GM23338 (cell line): ENCODE measurements at regions not wholly inside any gene's neighbourhood (a gene's known extent, or its start where the extent isn't known, plus 50 kb on each side); places are given as distances from the start of the nearest gene placed in this dataset.

Experiments used
- ATAC-seq: fragments of 200-7000 bp; cut with Tn5 transposase; 3 replicates; pipeline ENCODE4 v1.9.1; 2020
- DNase-seq: peaks from one replicate; pipeline ENCODE4 v3.0.0-alpha.2; 2015; ENCODE audit warnings: low spot score
- H2AFZ ChIP-seq: fragments of 200-600 bp; sonication (generic); 2 replicates; pipeline ENCODE4 v1.8.0; 2016; ENCODE audit warnings: antibody characterized with exemption, mild to moderate bottlenecking, moderate library complexity
- H3F3A ChIP-seq: fragments of 200-600 bp; sonication (generic); replicated peaks from 2 replicates; pipeline ENCODE4 v1.8.0; 2017; ENCODE audit warnings: antibody characterized with exemption, mixed run types, low read depth
- H3K27ac ChIP-seq: fragments of 200-600 bp; sonication (generic); 2 replicates; pipeline ENCODE4 v1.6.1; 2016; ENCODE audit warnings: low read depth
- H3K27me3 ChIP-seq: fragments of 200-600 bp; sonication (generic); 2 replicates; pipeline ENCODE4 v1.8.0; 2016; ENCODE audit warnings: mild to moderate bottlenecking, mixed run types, moderate library complexity; ENCODE audit not compliant: insufficient read depth
- H3K36me3 ChIP-seq: fragments of 200-600 bp; sonication (generic); 2 replicates; pipeline ENCODE4 v1.8.0; 2016; ENCODE audit warnings: mild to moderate bottlenecking; ENCODE audit not compliant: insufficient read depth
- H3K4me1 ChIP-seq: fragments of 200-600 bp; sonication (generic); 2 replicates; pipeline ENCODE4 v1.8.0; 2016; ENCODE audit warnings: mild to moderate bottlenecking, moderate library complexity; ENCODE audit not compliant: insufficient read depth
- H3K4me2 ChIP-seq: fragments of 200-600 bp; sonication (generic); 2 replicates; pipeline ENCODE4 v1.7.1; 2017; ENCODE audit warnings: mixed run types
- H3K4me3 ChIP-seq: fragments of 200-600 bp; sonication (generic); 2 replicates; pipeline ENCODE4 v1.6.1; 2016; ENCODE audit warnings: mixed run types
- H3K79me2 ChIP-seq: fragments of 200-600 bp; sonication (generic); replicated peaks from 2 replicates; pipeline ENCODE4 v1.8.0; 2017; ENCODE audit warnings: mild to moderate bottlenecking; ENCODE audit not compliant: insufficient read depth
- H3K9me2 ChIP-seq: fragments of 200-600 bp; sonication (generic); 2 replicates; pipeline ENCODE4 v1.8.0; 2017; ENCODE audit not compliant: insufficient read depth
- H4K20me1 ChIP-seq: fragments of 200-600 bp; sonication (generic); replicated peaks from 2 replicates; pipeline ENCODE4 v1.8.0; 2017; ENCODE audit warnings: mild to moderate bottlenecking; ENCODE audit not compliant: insufficient read depth
- H3K27ac Mint-ChIP-seq: 2 replicates; pipeline ENCODE4 v1.8.0; 2020; ENCODE audit warnings: inconsistent platforms, mild to moderate bottlenecking, moderate library complexity, mixed read lengths
- H3K27me3 Mint-ChIP-seq: 3 replicates; pipeline ENCODE4 v1.8.0; 2022; ENCODE audit warnings: low read depth, mild to moderate bottlenecking, moderate library complexity, mixed read lengths, inconsistent platforms; ENCODE audit not compliant: insufficient read depth, poor library complexity
- H3K36me3 Mint-ChIP-seq: 3 replicates; pipeline ENCODE4 v1.8.0; 2021; ENCODE audit warnings: low read depth, mild to moderate bottlenecking, inconsistent platforms, moderate library complexity, mixed read lengths
- H3K4me1 Mint-ChIP-seq: 3 replicates; pipeline ENCODE4 v1.8.0; 2020; ENCODE audit warnings: mild to moderate bottlenecking, inconsistent platforms, mixed read lengths
- H3K4me3 Mint-ChIP-seq: 3 replicates; pipeline ENCODE4 v1.8.0; 2021; ENCODE audit warnings: moderate library complexity, mild to moderate bottlenecking, inconsistent platforms, mixed read lengths
- H3K9me3 Mint-ChIP-seq: 3 replicates; pipeline ENCODE4 v1.8.0; 2020; ENCODE audit warnings: moderate library complexity, mild to moderate bottlenecking, inconsistent platforms, mixed read lengths
- JUNB ChIP-seq: IDR thresholded peaks from one replicate; pipeline ENCODE4 v1.6.1; 2016; ENCODE audit warnings: antibody characterized with exemption; ENCODE audit not compliant: unreplicated experiment
- NANOG ChIP-seq: IDR thresholded peaks from 2 replicates; pipeline ENCODE4 v1.6.1; 2016; ENCODE audit warnings: antibody characterized with exemption, borderline replicate concordance
- POLR2AphosphoS5 ChIP-seq: IDR thresholded peaks from 2 replicates; pipeline ENCODE4 v1.6.1; 2016; ENCODE audit warnings: antibody characterized with exemption, low read depth
- STAT1 ChIP-seq: IDR thresholded peaks from one replicate; pipeline ENCODE4 v1.6.1; 2016; ENCODE audit warnings: antibody characterized with exemption; ENCODE audit not compliant: unreplicated experiment
- ZNF114 ChIP-seq: fragments of 250-450 bp; sonication (Bioruptor Pico); IDR thresholded peaks from 2 replicates; pipeline ENCODE4 v1.5.0; 2020; ENCODE audit warnings: mild to moderate bottlenecking, moderate library complexity
- ZNF331 ChIP-seq: fragments of 250-450 bp; sonication (Bioruptor Pico); IDR thresholded peaks from 2 replicates; pipeline ENCODE4 v1.5.0; 2020; ENCODE audit warnings: low read depth, mild to moderate bottlenecking, moderate library complexity
- TF ChIP-seq, protein P1 (sequence below), 2 experiments: fragments of 200-600 bp in 1 of 2; sonication (generic) in 1 of 2; conservative IDR thresholded peaks; 2 replicates each; pipeline versions ENCODE4 v1.5.1 to v1.6.1; 2016 to 2017; ENCODE audit warnings: antibody characterized with exemption in 2 of 2, low read depth in 2 of 2, mild to moderate bottlenecking in 2 of 2, moderate library complexity in 1 of 2
- TF ChIP-seq, protein P2 (sequence below): IDR thresholded peaks from one replicate; pipeline ENCODE4 v1.6.1; 2018; ENCODE audit warnings: antibody characterized with exemption; ENCODE audit not compliant: unreplicated experiment

DNA sequence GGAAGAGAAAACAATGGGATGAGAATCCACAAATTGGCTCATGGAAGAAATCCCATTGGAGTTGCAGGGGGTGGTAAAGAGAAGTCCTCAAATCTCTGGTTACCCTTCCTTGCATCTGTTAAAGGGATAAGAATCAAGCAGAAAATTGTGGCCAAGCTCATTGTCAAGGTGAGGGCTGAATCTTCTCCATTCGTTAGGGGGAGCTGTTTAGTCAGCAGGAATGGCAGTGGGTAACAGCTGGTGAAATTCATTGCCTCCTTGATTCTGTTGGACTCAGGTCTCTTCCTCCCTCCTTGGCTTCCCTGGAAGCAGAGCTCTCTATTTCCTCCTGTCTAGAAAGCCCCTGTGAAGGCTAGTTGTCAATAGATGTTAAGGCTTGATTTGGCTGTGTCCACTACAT, 343.1 kb upstream of the SEMA6D start:
- H3K4me2 ChIP-seq = no peak overlapping the region
- H3F3A ChIP-seq = no peaks in the 10 kb centered on the region
- DNase-seq (peak; percentile 70), ATAC-seq (peak; percentile 80)
- peaks cover 3% of the 10 kb centered on the region; the same call in 1 of the 2 replicates for H3K4me1 ChIP-seq
- Mint-ChIP-seq H3K4me3 (no peak overlapping the region), H3K27ac (no peak overlapping the region), H3K36me3 (no peaks in the 10 kb centered on the region), H3K9me3 (no peaks in the 10 kb centered on the region), H3K4me1 (peaks cover 11% of the 10 kb centered on the region), H3K27me3 (no peaks in the 10 kb centered on the region)
- H4K20me1 ChIP-seq = no peaks in the 10 kb centered on the region
- H3K27ac ChIP-seq = no peak overlapping the region
- no peak overlapping the region for H2AFZ ChIP-seq
- no peak overlapping the region for H3K4me3 ChIP-seq
- H3K27me3 ChIP-seq = no peaks in the 10 kb centered on the region
- no peaks in the 10 kb centered on the region for H3K79me2 ChIP-seq
- TF ChIP-seq JUNB (no peak), ZNF331 (CRISPR knock-in tag) (no peak), NANOG (no peak), STAT1 (no peak)
- TF ChIP-seq, protein P1, sequence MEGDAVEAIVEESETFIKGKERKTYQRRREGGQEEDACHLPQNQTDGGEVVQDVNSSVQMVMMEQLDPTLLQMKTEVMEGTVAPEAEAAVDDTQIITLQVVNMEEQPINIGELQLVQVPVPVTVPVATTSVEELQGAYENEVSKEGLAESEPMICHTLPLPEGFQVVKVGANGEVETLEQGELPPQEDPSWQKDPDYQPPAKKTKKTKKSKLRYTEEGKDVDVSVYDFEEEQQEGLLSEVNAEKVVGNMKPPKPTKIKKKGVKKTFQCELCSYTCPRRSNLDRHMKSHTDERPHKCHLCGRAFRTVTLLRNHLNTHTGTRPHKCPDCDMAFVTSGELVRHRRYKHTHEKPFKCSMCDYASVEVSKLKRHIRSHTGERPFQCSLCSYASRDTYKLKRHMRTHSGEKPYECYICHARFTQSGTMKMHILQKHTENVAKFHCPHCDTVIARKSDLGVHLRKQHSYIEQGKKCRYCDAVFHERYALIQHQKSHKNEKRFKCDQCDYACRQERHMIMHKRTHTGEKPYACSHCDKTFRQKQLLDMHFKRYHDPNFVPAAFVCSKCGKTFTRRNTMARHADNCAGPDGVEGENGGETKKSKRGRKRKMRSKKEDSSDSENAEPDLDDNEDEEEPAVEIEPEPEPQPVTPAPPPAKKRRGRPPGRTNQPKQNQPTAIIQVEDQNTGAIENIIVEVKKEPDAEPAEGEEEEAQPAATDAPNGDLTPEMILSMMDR (conservative IDR thresholded peaks at IDR 0.05; ENCODE audit: low read depth in 2 of 2) = peak; percentile 63 to 86
- no peaks in the 10 kb centered on the region for H3K36me3 ChIP-seq
- H3K9me2 ChIP-seq = no peaks in the 10 kb centered on the region; the same call in 1 of the 2 replicates

DNA sequence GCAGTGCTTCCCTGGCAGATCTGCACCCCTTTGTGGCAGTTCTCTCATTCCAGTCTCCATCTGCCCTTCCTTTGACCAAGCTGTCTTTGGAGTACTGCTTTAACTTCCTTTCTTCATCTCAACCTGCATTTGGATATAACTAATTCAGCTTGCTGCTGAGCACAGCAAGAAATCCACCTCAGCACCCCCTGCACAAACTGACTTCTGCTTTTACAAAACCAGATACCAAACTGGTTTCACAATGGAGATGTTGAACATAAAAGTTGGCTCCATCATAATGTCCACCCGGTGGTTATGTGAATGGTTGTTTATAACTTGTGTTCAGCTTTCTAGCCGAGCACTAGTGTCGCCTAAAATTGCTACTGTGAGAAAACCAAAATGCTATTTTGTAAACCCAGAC, 341.1 kb upstream of the SEMA6D start:
- Histone ChIP-seq H3K4me1 (peaks cover 3% of the 10 kb centered on the region; the same call in 1 of the 2 replicates), H3F3A (no peaks in the 10 kb centered on the region), H3K27me3 (no peaks in the 10 kb centered on the region), H3K79me2 (no peaks in the 10 kb centered on the region), H3K4me2 (no peak overlapping the region), H3K9me2 (no peaks in the 10 kb centered on the region; the same call in 1 of the 2 replicates), H4K20me1 (no peaks in the 10 kb centered on the region), H3K27ac (no peak overlapping the region), H3K4me3 (no peak overlapping the region), H3K36me3 (no peaks in the 10 kb centered on the region), H2AFZ (peak overlapping the region; percentile 23; the same call in 1 of the 2 replicates)
- ATAC-seq (no peak), DNase-seq (no peak)
- Mint-ChIP-seq H3K27ac (no peak overlapping the region), H3K27me3 (no peaks in the 10 kb centered on the region), H3K36me3 (no peaks in the 10 kb centered on the region), H3K4me3 (no peak overlapping the region), H3K9me3 (no peaks in the 10 kb centered on the region), H3K4me1 (peaks cover 11% of the 10 kb centered on the region)
- no peak for TF ChIP-seq STAT1
- TF ChIP-seq POLR2AphosphoS5 = no peak
- TF ChIP-seq NANOG = no peak
- no peak for TF ChIP-seq ZNF114 (CRISPR knock-in tag)
- TF ChIP-seq JUNB = no peak
- TF ChIP-seq, protein P2, sequence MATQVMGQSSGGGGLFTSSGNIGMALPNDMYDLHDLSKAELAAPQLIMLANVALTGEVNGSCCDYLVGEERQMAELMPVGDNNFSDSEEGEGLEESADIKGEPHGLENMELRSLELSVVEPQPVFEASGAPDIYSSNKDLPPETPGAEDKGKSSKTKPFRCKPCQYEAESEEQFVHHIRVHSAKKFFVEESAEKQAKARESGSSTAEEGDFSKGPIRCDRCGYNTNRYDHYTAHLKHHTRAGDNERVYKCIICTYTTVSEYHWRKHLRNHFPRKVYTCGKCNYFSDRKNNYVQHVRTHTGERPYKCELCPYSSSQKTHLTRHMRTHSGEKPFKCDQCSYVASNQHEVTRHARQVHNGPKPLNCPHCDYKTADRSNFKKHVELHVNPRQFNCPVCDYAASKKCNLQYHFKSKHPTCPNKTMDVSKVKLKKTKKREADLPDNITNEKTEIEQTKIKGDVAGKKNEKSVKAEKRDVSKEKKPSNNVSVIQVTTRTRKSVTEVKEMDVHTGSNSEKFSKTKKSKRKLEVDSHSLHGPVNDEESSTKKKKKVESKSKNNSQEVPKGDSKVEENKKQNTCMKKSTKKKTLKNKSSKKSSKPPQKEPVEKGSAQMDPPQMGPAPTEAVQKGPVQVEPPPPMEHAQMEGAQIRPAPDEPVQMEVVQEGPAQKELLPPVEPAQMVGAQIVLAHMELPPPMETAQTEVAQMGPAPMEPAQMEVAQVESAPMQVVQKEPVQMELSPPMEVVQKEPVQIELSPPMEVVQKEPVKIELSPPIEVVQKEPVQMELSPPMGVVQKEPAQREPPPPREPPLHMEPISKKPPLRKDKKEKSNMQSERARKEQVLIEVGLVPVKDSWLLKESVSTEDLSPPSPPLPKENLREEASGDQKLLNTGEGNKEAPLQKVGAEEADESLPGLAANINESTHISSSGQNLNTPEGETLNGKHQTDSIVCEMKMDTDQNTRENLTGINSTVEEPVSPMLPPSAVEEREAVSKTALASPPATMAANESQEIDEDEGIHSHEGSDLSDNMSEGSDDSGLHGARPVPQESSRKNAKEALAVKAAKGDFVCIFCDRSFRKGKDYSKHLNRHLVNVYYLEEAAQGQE = no peak
